ENCODE measurements at regions not wholly inside any gene's neighbourhood (a gene's known extent, or its start where the extent isn't known, plus 50 kb on each side); places are given as distances from the start of the nearest gene placed in this dataset.

DNA sequence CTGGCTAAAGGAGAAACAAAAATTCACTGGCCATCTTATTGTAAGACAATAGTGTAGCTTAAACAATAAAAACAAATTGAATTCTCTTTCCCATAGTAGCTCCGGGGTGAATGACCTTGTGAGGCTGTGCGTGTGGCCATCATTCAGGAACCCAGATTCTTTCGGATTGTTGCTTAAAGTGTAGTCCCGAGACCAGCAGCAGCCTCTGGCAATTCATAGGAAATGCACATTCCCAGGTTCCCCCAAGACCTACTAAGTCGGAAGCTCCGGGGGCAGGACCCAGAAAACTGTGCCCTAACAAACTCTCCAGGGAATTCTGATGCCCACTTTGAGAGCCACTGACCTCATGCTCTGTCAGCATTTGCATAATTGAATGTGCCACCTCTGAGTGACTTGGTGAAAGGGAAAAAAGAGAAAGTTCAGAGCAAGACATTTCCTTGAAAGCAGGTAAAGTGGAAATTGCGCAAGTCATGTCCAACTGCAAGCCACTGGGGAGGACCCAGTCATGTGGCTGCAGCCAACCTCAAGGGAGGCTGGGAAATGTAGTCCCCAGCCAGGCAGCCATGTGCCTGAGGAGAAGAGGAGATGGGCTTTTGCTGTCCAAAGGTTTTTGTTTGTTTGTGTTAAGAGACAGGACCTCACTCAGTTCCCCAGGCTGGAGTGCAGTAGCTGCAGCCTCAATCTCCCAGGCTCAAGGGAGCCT lies 50.7 kb upstream of the PNMA8B start:
- TF ChIP-seq CTCF (conservative IDR thresholded peaks at IDR 0.05; ENCODE audit: low read length) (no peak), EZH2phosphoT487 (IDR thresholded peaks at IDR 0.05; ENCODE audit: borderline replicate concordance, low read depth, low read length) (no peak)
